Parathyroid adenoma (tissue), 2 donors: ENCODE measurements at regions not wholly inside any gene's neighbourhood (a gene's known extent, or its start where the extent isn't known, plus 50 kb on each side); places are given as distances from the start of the nearest gene placed in this dataset.

Experiments
- H2AFZ ChIP-seq: fragments of 300-600 bp; sonication (generic); one replicate; pipeline ENCODE4 v1.7.0; 2017; ENCODE audit warnings: antibody characterized with exemption, mild to moderate bottlenecking
- H3K27ac ChIP-seq: fragments of 300-600 bp; sonication (generic); one replicate; pipeline ENCODE4 v1.7.0; 2017
- H3K27me3 ChIP-seq: fragments of 300-600 bp; sonication (generic); one replicate; pipeline ENCODE4 v1.7.0; 2017; ENCODE audit warnings: low read length; ENCODE audit not compliant: control insufficient read depth, insufficient read depth
- H3K36me3 ChIP-seq: fragments of 300-600 bp; sonication (generic); one replicate; pipeline ENCODE4 v1.7.0; 2017; ENCODE audit warnings: low read length; ENCODE audit not compliant: control insufficient read depth, insufficient read depth
- H3K4me1 ChIP-seq: fragments of 300-600 bp; sonication (generic); one replicate; pipeline ENCODE4 v1.7.0; 2017; ENCODE audit warnings: control low read depth
- H3K4me2 ChIP-seq: fragments of 300-600 bp; sonication (generic); one replicate; pipeline ENCODE4 v1.7.0; 2017; ENCODE audit warnings: low read length
- H3K4me3 ChIP-seq: fragments of 300-600 bp; sonication (generic); one replicate; pipeline ENCODE4 v1.7.0; 2017; ENCODE audit warnings: low read depth, low read length
- H3K79me2 ChIP-seq: fragments of 300-600 bp; sonication (generic); one replicate; pipeline ENCODE4 v1.7.0; 2017; ENCODE audit warnings: control low read depth
- H3K9ac ChIP-seq: fragments of 300-600 bp; sonication (generic); one replicate; pipeline ENCODE4 v1.7.0; 2017; ENCODE audit warnings: mild to moderate bottlenecking
- H3K9me3 ChIP-seq: fragments of 300-600 bp; sonication (generic); one replicate; pipeline ENCODE4 v1.7.0; 2017; ENCODE audit warnings: low read length; ENCODE audit not compliant: control insufficient read depth
- CTCF ChIP-seq: fragments of 300-600 bp; sonication (generic); IDR thresholded peaks from one replicate; pipeline ENCODE4 v1.7.0; 2017; ENCODE audit warnings: antibody characterized with exemption, mild to moderate bottlenecking
- donor health status: primary hyperparathyroidism.

GRCh38 chr17:70674061-70674460 is 504.7 kb downstream of the KCNJ2 start:
- Histone ChIP-seq H2AFZ (no peak overlapping the region), H3K4me2 (no peak overlapping the region), H3K27me3 (no peaks in the 10 kb centered on the region), H3K4me3 (no peak overlapping the region), H3K9ac (no peak overlapping the region), H3K79me2 (no peaks in the 10 kb centered on the region), H3K9me3 (no peaks in the 10 kb centered on the region), H3K36me3 (no peaks in the 10 kb centered on the region), H3K27ac (no peak overlapping the region), H3K4me1 (no peaks in the 10 kb centered on the region)
- no peak for TF ChIP-seq CTCF

- no peaks in the 10 kb centered on the region for H3K27me3 ChIP-seq
- H3K4me3 ChIP-seq = no peak overlapping the region
- no peak overlapping the region for H3K4me2 ChIP-seq
- H3K4me1 ChIP-seq = no peaks in the 10 kb centered on the region
- H2AFZ ChIP-seq = no peak overlapping the region
- no peaks in the 10 kb centered on the region for H3K79me2 ChIP-seq
- H3K27ac ChIP-seq = no peak overlapping the region
- TF ChIP-seq CTCF = no peak
- H3K9ac ChIP-seq = no peak overlapping the region
- H3K36me3 ChIP-seq = no peaks in the 10 kb centered on the region
- no peaks in the 10 kb centered on the region for H3K9me3 ChIP-seq
Observed at GRCh38 chr17:70675070-70675590, 505.8 kb downstream of the KCNJ2 start.

- H3K4me1 ChIP-seq = no peaks in the 10 kb centered on the region
Observed at GRCh38 chr17:70677783-70678647, 508.7 kb downstream of the KCNJ2 start.

GRCh38 chr17:70678889-70679288 is 509.6 kb downstream of the KCNJ2 start:
- Histone ChIP-seq H3K9me3 (no peaks in the 10 kb centered on the region), H3K9ac (no peak overlapping the region), H3K27ac (no peak overlapping the region), H3K27me3 (no peaks in the 10 kb centered on the region), H3K4me2 (no peak overlapping the region), H3K36me3 (no peaks in the 10 kb centered on the region), H3K4me1 (no peaks in the 10 kb centered on the region), H3K79me2 (no peaks in the 10 kb centered on the region), H2AFZ (no peak overlapping the region), H3K4me3 (no peak overlapping the region)
- TF ChIP-seq CTCF = no peak

More at GRCh38 chr17:70677783-70678647, 508.7 kb downstream of the KCNJ2 start:
- Histone ChIP-seq H3K9me3 (no peaks in the 10 kb centered on the region), H2AFZ (peak overlapping the region; percentile 52), H3K36me3 (no peaks in the 10 kb centered on the region), H3K27ac (no peak overlapping the region), H3K4me2 (no peak overlapping the region), H3K79me2 (no peaks in the 10 kb centered on the region), H3K9ac (no peak overlapping the region), H3K27me3 (no peaks in the 10 kb centered on the region), H3K4me3 (no peak overlapping the region)
- TF ChIP-seq CTCF = no peak
